ENCODE measurements at regions not wholly inside any gene's neighbourhood (a gene's known extent, or its start where the extent isn't known, plus 50 kb on each side); places are given as distances from the start of the nearest gene placed in this dataset.
"Not testable (repeated sequence)": the region's sequence is repeated elsewhere in the genome, so short reads cannot be mapped to it uniquely, and the experiment has no call there.

DNA sequence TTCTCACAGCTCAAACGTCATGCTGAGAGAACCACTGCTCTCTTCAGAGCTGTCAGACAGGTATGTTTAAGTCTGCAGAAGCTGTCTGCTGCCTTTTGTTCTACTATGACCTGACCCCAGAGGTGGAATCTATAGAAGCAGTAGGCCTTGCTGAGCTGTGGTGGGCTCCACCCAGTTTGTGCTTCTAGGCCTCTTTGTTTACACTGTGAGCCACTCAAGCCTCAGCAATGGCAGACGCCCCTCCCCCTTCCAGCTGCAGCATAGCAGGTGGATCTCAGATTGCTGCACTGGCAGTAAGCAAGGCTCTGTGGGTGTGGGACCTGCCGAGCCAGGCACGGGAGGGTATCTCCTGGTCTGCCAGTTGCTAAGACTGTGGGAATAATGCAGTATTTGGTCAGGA is 350.5 kb upstream of the EMCN start:
- TF ChIP-seq, protein P1, sequence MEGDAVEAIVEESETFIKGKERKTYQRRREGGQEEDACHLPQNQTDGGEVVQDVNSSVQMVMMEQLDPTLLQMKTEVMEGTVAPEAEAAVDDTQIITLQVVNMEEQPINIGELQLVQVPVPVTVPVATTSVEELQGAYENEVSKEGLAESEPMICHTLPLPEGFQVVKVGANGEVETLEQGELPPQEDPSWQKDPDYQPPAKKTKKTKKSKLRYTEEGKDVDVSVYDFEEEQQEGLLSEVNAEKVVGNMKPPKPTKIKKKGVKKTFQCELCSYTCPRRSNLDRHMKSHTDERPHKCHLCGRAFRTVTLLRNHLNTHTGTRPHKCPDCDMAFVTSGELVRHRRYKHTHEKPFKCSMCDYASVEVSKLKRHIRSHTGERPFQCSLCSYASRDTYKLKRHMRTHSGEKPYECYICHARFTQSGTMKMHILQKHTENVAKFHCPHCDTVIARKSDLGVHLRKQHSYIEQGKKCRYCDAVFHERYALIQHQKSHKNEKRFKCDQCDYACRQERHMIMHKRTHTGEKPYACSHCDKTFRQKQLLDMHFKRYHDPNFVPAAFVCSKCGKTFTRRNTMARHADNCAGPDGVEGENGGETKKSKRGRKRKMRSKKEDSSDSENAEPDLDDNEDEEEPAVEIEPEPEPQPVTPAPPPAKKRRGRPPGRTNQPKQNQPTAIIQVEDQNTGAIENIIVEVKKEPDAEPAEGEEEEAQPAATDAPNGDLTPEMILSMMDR (IDR thresholded peaks at IDR 0.05) = not testable (repeated sequence)
- TF ChIP-seq POLR2A (IDR thresholded peaks at IDR 0.05) = not testable (repeated sequence)

All from breast epithelium (tissue), 3 donors.